Caco-2 (cell line): ENCODE measurements at regions not wholly inside any gene's neighbourhood (a gene's known extent, or its start where the extent isn't known, plus 50 kb on each side); places are given as distances from the start of the nearest gene placed in this dataset.
"Not testable (repeated sequence)": the region's sequence is repeated elsewhere in the genome, so short reads cannot be mapped to it uniquely, and the experiment has no call there.

Experiments used
- BruUV-seq: library from RNA; stranded (reverse); fragments of 400-500 nt; replicated peaks from 2 replicates; lab custom pipeline; 2021; lab: Mats Ljungman, UMichigan
- CTCF ChIA-PET: fragments of 300-600 bp; sonication (Branson Sonifier 250); formaldehyde crosslinking; loops from one replicate; lab custom pipeline; 2022; ENCODE audit warnings: antibody characterized with exemption; lab: Charles Lee
- POLR2A ChIA-PET: fragments of 300-600 bp; sonication (Branson Sonifier 250); formaldehyde crosslinking; loops from one replicate; lab custom pipeline; 2022; ENCODE audit warnings: antibody characterized with exemption; lab: Charles Lee
- DNase-seq, 2 experiments: peaks; one replicate each; pipeline versions ENCODE4 v3.0.0 to v3.0.0-alpha.2; 2020 to 2022
- H3K27me3 ChIP-seq: replicated peaks from 2 replicates; pipeline ENCODE4 v1.6.0; 2011; ENCODE audit warnings: low read length; ENCODE audit not compliant: control insufficient read depth, insufficient read depth
- H3K36me3 ChIP-seq: 2 replicates; pipeline ENCODE4 v1.5.1; 2011; ENCODE audit warnings: low read length; ENCODE audit not compliant: control insufficient read depth, insufficient read depth
- H3K4me1 ChIP-seq: fragments of 250-450 bp; sonication (Bioruptor Pico); 2 replicates; pipeline ENCODE4 v1.5.1; 2020; ENCODE audit warnings: mild to moderate bottlenecking
- H3K4me3 ChIP-seq: 2 replicates; pipeline ENCODE4 v1.5.1; 2011; ENCODE audit warnings: low read depth, mild to moderate bottlenecking, control low read depth, low read length
- H3K9me3 ChIP-seq: fragments of 250-450 bp; sonication (Bioruptor Pico); 2 replicates; pipeline ENCODE4 v1.5.1; 2020; ENCODE audit warnings: mild to moderate bottlenecking, moderate library complexity
- H3K27ac Mint-ChIP-seq: one replicate; pipeline ENCODE4 v1.8.0; 2022; ENCODE audit warnings: mixed read lengths; ENCODE audit not compliant: unreplicated experiment
- H3K27me3 Mint-ChIP-seq: one replicate; pipeline ENCODE4 v1.8.0; 2022; ENCODE audit warnings: mixed read lengths; ENCODE audit not compliant: insufficient read depth, unreplicated experiment
- H3K36me3 Mint-ChIP-seq: one replicate; pipeline ENCODE4 v1.8.0; 2022; ENCODE audit warnings: mild to moderate bottlenecking, mixed read lengths; ENCODE audit not compliant: insufficient read depth, unreplicated experiment
- H3K4me1 Mint-ChIP-seq: one replicate; pipeline ENCODE4 v1.8.0; 2022; ENCODE audit warnings: low read depth, mixed read lengths; ENCODE audit not compliant: unreplicated experiment
- H3K4me3 Mint-ChIP-seq: one replicate; pipeline ENCODE4 v1.8.0; 2022; ENCODE audit warnings: mild to moderate bottlenecking, moderate library complexity, mixed read lengths; ENCODE audit not compliant: unreplicated experiment
- H3K9me3 Mint-ChIP-seq: one replicate; pipeline ENCODE4 v1.8.0; 2022; ENCODE audit warnings: mixed read lengths; ENCODE audit not compliant: unreplicated experiment
- intact Hi-C: fragments of 100-400 bp; cut with micrococcal nuclease; formaldehyde crosslinking; loops from one replicate; pipeline ENCODE4 v1.10.0; 2022; ENCODE audit not compliant: unreplicated experiment
- TF ChIP-seq, protein P1 (sequence below), 2 experiments: fragments of 200-600 bp in 1 of 2; IDR thresholded peaks; 1 replicate in 1 of 2; 2 replicates in 1 of 2; pipeline versions ENCODE4 v1.5.1 to v1.8.0; 2011 to 2022; ENCODE audit warnings: antibody characterized with exemption in 1 of 2, control low read depth in 1 of 2, inconsistent platforms in 1 of 2, low read depth in 1 of 2, low read length in 1 of 2, mild to moderate bottlenecking in 1 of 2, moderate library complexity in 1 of 2; ENCODE audit not compliant: insufficient read depth in 1 of 2, severe bottlenecking in 1 of 2, unreplicated experiment in 1 of 2

- no peak for DNase-seq
- TF ChIP-seq, protein P1, sequence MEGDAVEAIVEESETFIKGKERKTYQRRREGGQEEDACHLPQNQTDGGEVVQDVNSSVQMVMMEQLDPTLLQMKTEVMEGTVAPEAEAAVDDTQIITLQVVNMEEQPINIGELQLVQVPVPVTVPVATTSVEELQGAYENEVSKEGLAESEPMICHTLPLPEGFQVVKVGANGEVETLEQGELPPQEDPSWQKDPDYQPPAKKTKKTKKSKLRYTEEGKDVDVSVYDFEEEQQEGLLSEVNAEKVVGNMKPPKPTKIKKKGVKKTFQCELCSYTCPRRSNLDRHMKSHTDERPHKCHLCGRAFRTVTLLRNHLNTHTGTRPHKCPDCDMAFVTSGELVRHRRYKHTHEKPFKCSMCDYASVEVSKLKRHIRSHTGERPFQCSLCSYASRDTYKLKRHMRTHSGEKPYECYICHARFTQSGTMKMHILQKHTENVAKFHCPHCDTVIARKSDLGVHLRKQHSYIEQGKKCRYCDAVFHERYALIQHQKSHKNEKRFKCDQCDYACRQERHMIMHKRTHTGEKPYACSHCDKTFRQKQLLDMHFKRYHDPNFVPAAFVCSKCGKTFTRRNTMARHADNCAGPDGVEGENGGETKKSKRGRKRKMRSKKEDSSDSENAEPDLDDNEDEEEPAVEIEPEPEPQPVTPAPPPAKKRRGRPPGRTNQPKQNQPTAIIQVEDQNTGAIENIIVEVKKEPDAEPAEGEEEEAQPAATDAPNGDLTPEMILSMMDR (IDR thresholded peaks at IDR 0.05; ENCODE audit: insufficient read depth in 1 of 2, low read depth in 1 of 2, low read length in 1 of 2, severe bottlenecking in 1 of 2, unreplicated experiment in 1 of 2), result no peak
- ChIA-PET POLR2A (no interaction called here), CTCF (no interaction called here)
- Mint-ChIP-seq H3K36me3 (no peaks in the 10 kb centered on the region), H3K9me3 (peaks cover 10% of the 10 kb centered on the region), H3K4me3 (no peak overlapping the region), H3K4me1 (no peaks in the 10 kb centered on the region), H3K27ac (no peak overlapping the region), H3K27me3 (peaks cover 2% of the 10 kb centered on the region)
- no TSS peak for BruUV-seq
- no peaks in the 10 kb centered on the region for H3K36me3 ChIP-seq
- H3K4me3 ChIP-seq, result no peak overlapping the region
- H3K4me1 ChIP-seq, result no peaks in the 10 kb centered on the region
- H3K27me3 ChIP-seq, result no peaks in the 10 kb centered on the region
- H3K9me3 ChIP-seq, result no peaks in the 10 kb centered on the region
- intact Hi-C loops, result no loop called here
Observed at GRCh38 chr10:89992575-89992974, 291.2 kb downstream of the KIF20B start.

- H3K4me1 ChIP-seq, result no peaks in the 10 kb centered on the region
- H3K4me1 Mint-ChIP-seq, result no peaks in the 10 kb centered on the region
- POLR2A ChIA-PET, result no interaction called here
- H3K4me3 Mint-ChIP-seq, result no peak overlapping the region
- no peak overlapping the region for H3K27ac Mint-ChIP-seq
- CTCF ChIA-PET, result no interaction called here
- H3K27me3 Mint-ChIP-seq, result peaks cover 9% of the 10 kb centered on the region
- no peak overlapping the region for H3K4me3 ChIP-seq
- no peaks in the 10 kb centered on the region for H3K9me3 Mint-ChIP-seq
- DNase-seq, result no peak
- intact Hi-C loops, result no loop called here
- H3K9me3 ChIP-seq, result peaks cover 3% of the 10 kb centered on the region; the same call in 1 of the 2 replicates
- no TSS peak for BruUV-seq
- H3K36me3 ChIP-seq, result no peaks in the 10 kb centered on the region
- H3K27me3 ChIP-seq, result no peaks in the 10 kb centered on the region
- H3K36me3 Mint-ChIP-seq, result no peaks in the 10 kb centered on the region
- TF ChIP-seq, protein P1 (IDR thresholded peaks at IDR 0.05; ENCODE audit: insufficient read depth in 1 of 2, low read depth in 1 of 2, low read length in 1 of 2, severe bottlenecking in 1 of 2, unreplicated experiment in 1 of 2), result no peak
Observed at GRCh38 chr10:90007226-90007625, 305.8 kb downstream of the KIF20B start.

- POLR2A ChIA-PET, H3K27ac Mint-ChIP-seq, intact Hi-C loops, H3K4me1 ChIP-seq, H3K36me3 ChIP-seq, BruUV-seq, CTCF ChIA-PET, DNase-seq, H3K36me3 Mint-ChIP-seq, H3K4me1 Mint-ChIP-seq, H3K9me3 Mint-ChIP-seq, H3K9me3 ChIP-seq, H3K27me3 Mint-ChIP-seq, H3K27me3 ChIP-seq: not testable (repeated sequence)
- peak overlapping the region; percentile 61 for H3K4me3 Mint-ChIP-seq
- peak overlapping the region; percentile 12 for H3K4me3 ChIP-seq
Observed at GRCh38 chr10:90011281-90011680, 309.9 kb downstream of the KIF20B start.

DNA sequence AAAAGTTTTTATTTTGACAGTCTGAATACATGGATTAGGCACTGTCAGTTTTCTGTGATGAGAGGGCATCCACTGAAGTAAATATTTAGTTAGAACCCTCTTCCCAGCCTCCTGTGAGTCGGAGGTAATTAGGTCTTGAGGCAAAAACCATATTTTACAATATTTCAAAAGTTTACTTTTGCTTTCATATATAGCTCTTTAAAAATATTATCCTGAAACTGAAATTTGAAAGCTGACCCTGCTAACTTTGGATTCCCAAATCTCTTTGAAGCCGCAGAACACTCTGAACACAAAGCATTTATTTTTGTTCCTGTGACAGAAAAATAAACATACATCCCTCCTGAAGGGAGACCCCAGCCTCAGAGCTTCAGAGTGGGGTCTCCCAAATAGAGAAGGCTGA lies 317.4 kb downstream of the KIF20B start:
- H3K36me3 Mint-ChIP-seq, result no peaks in the 10 kb centered on the region
- H3K9me3 Mint-ChIP-seq, result no peaks in the 10 kb centered on the region
- BruUV-seq, result no TSS peak
- CTCF ChIA-PET, result no interaction called here
- no peaks in the 10 kb centered on the region for H3K27me3 ChIP-seq
- no peaks in the 10 kb centered on the region for H3K4me1 ChIP-seq
- DNase-seq, result no peak
- no peak overlapping the region for H3K4me3 ChIP-seq
- TF ChIP-seq, protein P1 (IDR thresholded peaks at IDR 0.05; ENCODE audit: insufficient read depth in 1 of 2, low read depth in 1 of 2, low read length in 1 of 2, severe bottlenecking in 1 of 2, unreplicated experiment in 1 of 2), result no peak
- intact Hi-C loops, result no loop called here
- H3K27ac Mint-ChIP-seq, result no peak overlapping the region
- H3K9me3 ChIP-seq, result 0 out of 2 replicates have a peak, but pooled peaks cover 3% of the 10 kb centered on the region
- no peak overlapping the region for H3K4me3 Mint-ChIP-seq
- H3K4me1 Mint-ChIP-seq, result no peaks in the 10 kb centered on the region
- POLR2A ChIA-PET, result no interaction called here
- H3K27me3 Mint-ChIP-seq, result peaks cover 2% of the 10 kb centered on the region
- H3K36me3 ChIP-seq, result no peaks in the 10 kb centered on the region
